SK-N-SH (cell line): ENCODE measurements at regions not wholly inside any gene's neighbourhood (a gene's known extent, or its start where the extent isn't known, plus 50 kb on each side); places are given as distances from the start of the nearest gene placed in this dataset.

ENCODE experiments used
- CTCF ChIP-seq: fragments of 200-600 bp; sonication (generic); IDR thresholded peaks from 2 replicates; pipeline ENCODE4 v1.6.1; 2017; ENCODE audit warnings: antibody characterized with exemption, mild to moderate bottlenecking, moderate library complexity
- FOSL2 ChIP-seq: IDR thresholded peaks from 2 replicates; pipeline ENCODE4 v1.4.0; 2012; ENCODE audit warnings: low read depth, mild to moderate bottlenecking, moderate library complexity, borderline replicate concordance
- FOXJ3 ChIP-seq: sonication (generic); formaldehyde crosslinking; IDR thresholded peaks from 2 replicates; pipeline ENCODE4 v1.5.1; 2020; ENCODE audit warnings: mild to moderate bottlenecking, missing genetic modification reagents
- FOXM1 ChIP-seq: IDR thresholded peaks from 2 replicates; pipeline ENCODE4 v1.4.0; 2012; ENCODE audit warnings: low read depth, mild to moderate bottlenecking
- IRF3 ChIP-seq: fragments of 150-350 bp; IDR thresholded peaks from 2 replicates; pipeline ENCODE4 v1.6.1; 2016; ENCODE audit warnings: mild to moderate bottlenecking, low read depth, low read length
- PBX3 ChIP-seq: IDR thresholded peaks from 2 replicates; pipeline ENCODE4; 2012
- RAD21 ChIP-seq: IDR thresholded peaks from 2 replicates; pipeline ENCODE4 v1.6.1; 2012; ENCODE audit warnings: mild to moderate bottlenecking, low read length
- REST ChIP-seq: IDR thresholded peaks from 2 replicates; pipeline ENCODE4 v1.6.1; 2012; ENCODE audit warnings: mild to moderate bottlenecking, low read depth, low read length, moderate library complexity
- RXRA ChIP-seq: IDR thresholded peaks from 2 replicates; pipeline ENCODE4 v1.4.0; 2012; ENCODE audit warnings: low read depth, mild to moderate bottlenecking, borderline replicate concordance
- USF1 ChIP-seq: IDR thresholded peaks from 2 replicates; pipeline ENCODE4 v1.4.0; 2012; ENCODE audit warnings: low read depth, borderline replicate concordance

GRCh38 chr5:152086668-152087067 lies 162.0 kb upstream of the GLRA1 start:
- TF ChIP-seq USF1: no peak
- no peak for TF ChIP-seq FOXM1
- TF ChIP-seq PBX3: no peak
- TF ChIP-seq CTCF: no peak
- TF ChIP-seq RAD21: no peak
- TF ChIP-seq IRF3: no peak
- TF ChIP-seq RXRA: no peak
- TF ChIP-seq FOXJ3 (CRISPR knock-in tag): no peak
- no peak for TF ChIP-seq REST
- TF ChIP-seq FOSL2: no peak
